ENCODE measurements at regions not wholly inside any gene's neighbourhood (a gene's known extent, or its start where the extent isn't known, plus 50 kb on each side); places are given as distances from the start of the nearest gene placed in this dataset.
"Not testable (repeated sequence)": the region's sequence is repeated elsewhere in the genome, so short reads cannot be mapped to it uniquely, and the experiment has no call there.

- DNase-seq (ENCODE audit: low read depth in 2 of 2) = no peak
Observed at GRCh38 chr1:67482733-67483482, 52.7 kb upstream of the SERBP1 start.

- DNase-seq (ENCODE audit: low read depth in 2 of 2) = no peak
Observed at GRCh38 chr1:67484492-67484891, 54.3 kb upstream of the SERBP1 start.

GRCh38 chr1:67485046-67485811 is 55.0 kb upstream of the SERBP1 start:
- no peak for DNase-seq (ENCODE audit: low read depth in 2 of 2)

GRCh38 chr1:67489643-67490042 is 59.4 kb upstream of the SERBP1 start:
- no peak for DNase-seq (ENCODE audit: low read depth in 2 of 2)

GRCh38 chr1:67491280-67491679 is 61.1 kb upstream of the SERBP1 start:
- no peak for DNase-seq (ENCODE audit: low read depth in 2 of 2)

- DNase-seq (ENCODE audit: low read depth in 2 of 2) = no peak
Observed at GRCh38 chr1:67493148-67493547, 62.9 kb upstream of the SERBP1 start.

GRCh38 chr1:67495327-67495726 is 65.1 kb upstream of the SERBP1 start:
- DNase-seq (ENCODE audit: low read depth in 2 of 2) = no peak

GRCh38 chr1:67496329-67496728 is 66.1 kb upstream of the SERBP1 start:
- no peak for DNase-seq (ENCODE audit: low read depth in 2 of 2)

- peak; percentile 80 to 82 for DNase-seq (ENCODE audit: low read depth in 2 of 2)
Observed at GRCh38 chr1:67500413-67500959, 70.3 kb upstream of the SERBP1 start.

GRCh38 chr1:67503974-67504373 is 73.8 kb upstream of the SERBP1 start:
- DNase-seq (ENCODE audit: low read depth in 2 of 2) = no peak

- not testable (repeated sequence) for DNase-seq (ENCODE audit: low read depth in 2 of 2)
Observed at GRCh38 chr1:67513392-67514294, 83.4 kb upstream of the SERBP1 start.

- no peak for DNase-seq (ENCODE audit: low read depth in 2 of 2)
Observed at GRCh38 chr1:67514300-67514699, 84.1 kb upstream of the SERBP1 start.

- no peak for DNase-seq (ENCODE audit: low read depth in 2 of 2)
Observed at GRCh38 chr1:67514786-67515185, 84.6 kb upstream of the SERBP1 start.

GRCh38 chr1:67515324-67516080 is 85.3 kb upstream of the SERBP1 start:
- DNase-seq (ENCODE audit: low read depth in 2 of 2) = no peak

GRCh38 chr1:67517046-67517445 is 86.8 kb upstream of the SERBP1 start:
- no peak for DNase-seq (ENCODE audit: low read depth in 2 of 2)

- DNase-seq (ENCODE audit: low read depth in 2 of 2) = no peak
Observed at GRCh38 chr1:67522001-67522441, 91.8 kb upstream of the SERBP1 start.

GRCh38 chr1:67522793-67523192 is 92.6 kb upstream of the SERBP1 start:
- DNase-seq (ENCODE audit: low read depth in 2 of 2) = no peak

GRCh38 chr1:67524143-67525052 is 94.2 kb upstream of the SERBP1 start:
- no peak for DNase-seq (ENCODE audit: low read depth in 2 of 2)

- DNase-seq (ENCODE audit: low read depth in 2 of 2) = no peak
Observed at GRCh38 chr1:67525053-67525760, 95.0 kb upstream of the SERBP1 start.

Measured in stimulated activated CD4-positive, alpha-beta T cell treated with anti-CD3 and anti-CD28 coated beads, Interleukin-1b, Interleukin-23, amount 100 ng/mL, for 4 hours (primary cell).